Fibroblast of pulmonary artery (primary cell): ENCODE measurements at regions not wholly inside any gene's neighbourhood (a gene's known extent, or its start where the extent isn't known, plus 50 kb on each side); places are given as distances from the start of the nearest gene placed in this dataset.
"Not testable (repeated sequence)": the region's sequence is repeated elsewhere in the genome, so short reads cannot be mapped to it uniquely, and the experiment has no call there.

Experiments
- DNase-seq: peaks from one replicate; pipeline ENCODE4 v3.0.0-alpha.2; 2010; ENCODE audit warnings: low read depth
- H3K4me3 ChIP-seq: replicated peaks from 2 replicates; pipeline ENCODE4 v1.5.1; 2011; ENCODE audit warnings: low read depth, mild to moderate bottlenecking, control low read depth, low read length, moderate library complexity
- CTCF ChIP-seq: IDR thresholded peaks from 2 replicates; pipeline ENCODE4 v1.5.1; 2011; ENCODE audit warnings: mild to moderate bottlenecking, control low read depth, low read length, inconsistent platforms; ENCODE audit errors: missing control alignments

GRCh38 chrX:5307416-5307815 lies 921.3 kb downstream of the NLGN4X start:
- no peak for DNase-seq
- TF ChIP-seq CTCF, result no peak
- no peak overlapping the region for H3K4me3 ChIP-seq

GRCh38 chrX:5306654-5307121 lies 922.0 kb downstream of the NLGN4X start:
- TF ChIP-seq CTCF, result no peak
- DNase-seq, result no peak

GRCh38 chrX:5305452-5305851 lies 923.2 kb downstream of the NLGN4X start:
- no peak for TF ChIP-seq CTCF
- DNase-seq, result no peak
- no peak overlapping the region for H3K4me3 ChIP-seq

More at GRCh38 chrX:5306654-5307121, 922.0 kb downstream of the NLGN4X start:
- H3K4me3 ChIP-seq, result no peak overlapping the region

GRCh38 chrX:5295004-5295403 lies 933.7 kb downstream of the NLGN4X start:
- H3K4me3 ChIP-seq, result no peak overlapping the region
- TF ChIP-seq CTCF, result no peak
- no peak for DNase-seq

- no peak for TF ChIP-seq CTCF
- H3K4me3 ChIP-seq, result no peak overlapping the region
- DNase-seq, result no peak
Measured at GRCh38 chrX:5290635-5291034, 938.0 kb downstream of the NLGN4X start.

- DNase-seq, H3K4me3 ChIP-seq: not testable (repeated sequence)
Measured at GRCh38 chrX:5289949-5290348, 938.7 kb downstream of the NLGN4X start.

GRCh38 chrX:5278908-5279307 lies 949.8 kb downstream of the NLGN4X start:
- H3K4me3 ChIP-seq, result no peak overlapping the region
- DNase-seq, result no peak
- TF ChIP-seq CTCF, result no peak
